H1 (cell line): ENCODE measurements at regions not wholly inside any gene's neighbourhood (a gene's known extent, or its start where the extent isn't known, plus 50 kb on each side); places are given as distances from the start of the nearest gene placed in this dataset.

Experiments
- CTCF ChIA-PET: fragments of 300-600 bp; sonication (Branson Sonifier 250); formaldehyde crosslinking; loops from one replicate; lab custom pipeline; 2021; ENCODE audit not compliant: partially characterized antibody; lab: Charles Lee
- POLR2A ChIA-PET: fragments of 300-600 bp; sonication (Branson Sonifier 250); formaldehyde crosslinking; loops from one replicate; lab custom pipeline; 2021; ENCODE audit warnings: inconsistent platforms; ENCODE audit not compliant: partially characterized antibody; lab: Charles Lee
- DNase-seq, 2 experiments: peaks; one replicate each; pipeline versions ENCODE4 v3.0.0 to v3.0.0-alpha.2; 2010 to 2022; ENCODE audit warnings: low spot score in 2 of 2, low read depth in 1 of 2, mixed read lengths in 1 of 2
- FAIRE-seq: peaks from 2 replicates; lab custom pipeline; 2011; peaks lifted over from hg19 to GRCh38; lab: Jason Lieb, UNC
- H2AFZ ChIP-seq: 2 replicates; pipeline ENCODE4 v1.8.1; 2012; ENCODE audit warnings: low read length, inconsistent platforms
- H2AK5ac ChIP-seq: 2 replicates; pipeline ENCODE4 v1.6.1; 2013; ENCODE audit warnings: low read depth, low read length
- H2BK120ac ChIP-seq: replicated peaks from 2 replicates; pipeline ENCODE3; 2013; ENCODE audit warnings: low read depth, low read length, inconsistent platforms
- H2BK12ac ChIP-seq: 2 replicates; pipeline ENCODE4 v1.6.1; 2013; ENCODE audit warnings: low read depth, low read length
- H2BK15ac ChIP-seq: 2 replicates; pipeline ENCODE4 v1.6.1; 2013; ENCODE audit warnings: low read length
- H2BK20ac ChIP-seq: 2 replicates; pipeline ENCODE4 v1.6.1; 2013; ENCODE audit warnings: low read length
- H2BK5ac ChIP-seq: 2 replicates; pipeline ENCODE4 v1.6.1; 2013; ENCODE audit warnings: low read depth, low read length
- H3K14ac ChIP-seq: 2 replicates; pipeline ENCODE4 v1.6.1; 2013; ENCODE audit warnings: inconsistent platforms; ENCODE audit not compliant: insufficient read length
- H3K18ac ChIP-seq: 2 replicates; pipeline ENCODE4 v1.6.1; 2013; ENCODE audit warnings: low read length; ENCODE audit errors: extremely low read depth
- H3K23ac ChIP-seq: 2 replicates; pipeline ENCODE4 v1.6.1; 2013; ENCODE audit warnings: inconsistent platforms; ENCODE audit not compliant: insufficient read length
- H3K23me2 ChIP-seq: 2 replicates; pipeline ENCODE4 v1.6.1; 2013; ENCODE audit warnings: low read depth, low read length
- H3K27ac ChIP-seq: 2 replicates; pipeline ENCODE4 v1.6.1; 2011; ENCODE audit warnings: low read depth, low read length, inconsistent platforms
- H3K27me3 ChIP-seq, 4 experiments: replicated peaks in 1 of 4; 1 replicate in 1 of 4; 2 replicates in 3 of 4; pipeline versions ENCODE4 v1.6.1 to v1.8.1; 2011 to 2013; ENCODE audit warnings: low read length in 3 of 4, mild to moderate bottlenecking in 3 of 4, inconsistent platforms in 2 of 4, mixed read lengths in 2 of 4, moderate library complexity in 1 of 4; ENCODE audit not compliant: control insufficient read depth in 3 of 4, insufficient read depth in 3 of 4; ENCODE audit errors: extremely low read depth in 1 of 4
- H3K36me3 ChIP-seq, 4 experiments: 2 replicates each; pipeline versions ENCODE4 v1.6.1 to v1.8.1; 2011 to 2013; ENCODE audit warnings: mild to moderate bottlenecking in 4 of 4, low read length in 3 of 4, moderate library complexity in 2 of 4, control low read depth in 1 of 4, inconsistent platforms in 1 of 4; ENCODE audit not compliant: insufficient read depth in 4 of 4, control insufficient read depth in 2 of 4
- H3K4ac ChIP-seq: replicated peaks from 2 replicates; pipeline ENCODE3; 2013; ENCODE audit warnings: low read length, low read depth, mixed read lengths, inconsistent platforms; ENCODE audit not compliant: insufficient read length
- H3K4me1 ChIP-seq, 4 experiments: replicated peaks in 1 of 4; 1 replicate in 1 of 4; 2 replicates in 3 of 4; pipeline versions ENCODE4 v1.6.1 to v1.8.1; 2011 to 2013; ENCODE audit warnings: low read length in 3 of 4, inconsistent platforms in 2 of 4, mixed read lengths in 1 of 4; ENCODE audit not compliant: insufficient read depth in 4 of 4, control insufficient read depth in 3 of 4
- H3K4me2 ChIP-seq, 2 experiments: 2 replicates each; pipeline versions ENCODE4 v1.6.1 to v1.8.1; 2011 to 2013; ENCODE audit warnings: low read depth in 2 of 2, low read length in 2 of 2, control low read depth in 1 of 2, inconsistent platforms in 1 of 2, mild to moderate bottlenecking in 1 of 2; ENCODE audit not compliant: insufficient read depth in 1 of 2
- H3K4me3 ChIP-seq, 4 experiments: fragments of 200-600, 300-600 bp in 1 of 4; sonication (generic), shearing (Covaris generic), sonication (Bioruptor Twin) in 1 of 4; 2 replicates each; pipeline versions ENCODE4 v1.5.1 to v1.8.1; 2011 to 2016; ENCODE audit warnings: low read length in 4 of 4, low read depth in 3 of 4, control low read depth in 2 of 4, inconsistent platforms in 2 of 4, mild to moderate bottlenecking in 2 of 4, mixed read lengths in 1 of 4, moderate library complexity in 1 of 4; ENCODE audit not compliant: insufficient read depth in 2 of 4; ENCODE audit errors: extremely low read depth in 1 of 4
- H3K56ac ChIP-seq: replicated peaks from 2 replicates; pipeline ENCODE3; 2013; ENCODE audit warnings: low read depth, mild to moderate bottlenecking, mixed read lengths, low read length, inconsistent platforms; ENCODE audit not compliant: insufficient read length
- H3K79me1 ChIP-seq: 2 replicates; pipeline ENCODE4 v1.6.1; 2013; ENCODE audit warnings: low read depth, low read length, control low read depth
- H3K79me2 ChIP-seq, 2 experiments: 2 replicates each; pipeline versions ENCODE4 v1.6.1 to v1.8.1; 2012 to 2013; ENCODE audit warnings: low read length in 2 of 2, mild to moderate bottlenecking in 2 of 2, inconsistent platforms in 1 of 2; ENCODE audit not compliant: insufficient read depth in 2 of 2, control insufficient read depth in 1 of 2
- H3K9ac ChIP-seq, 4 experiments: replicated peaks in 1 of 4; 1 replicate in 1 of 4; 2 replicates in 3 of 4; pipeline versions ENCODE4 v1.6.1 to v1.8.1; 2011 to 2013; ENCODE audit warnings: low read depth in 3 of 4, low read length in 3 of 4, control low read depth in 2 of 4, mild to moderate bottlenecking in 2 of 4, moderate library complexity in 2 of 4, inconsistent platforms in 1 of 4; ENCODE audit errors: extremely low read depth in 1 of 4
- H3K9me3 ChIP-seq, 2 experiments: 2 replicates each; pipeline versions ENCODE4 v1.6.1 to v1.8.1; 2012 to 2013; ENCODE audit warnings: mild to moderate bottlenecking in 2 of 2, moderate library complexity in 2 of 2, control low read depth in 1 of 2, inconsistent platforms in 1 of 2, low read depth in 1 of 2, low read length in 1 of 2, mixed read lengths in 1 of 2; ENCODE audit not compliant: insufficient read depth in 2 of 2
- H4K20me1 ChIP-seq, 2 experiments: replicated peaks in 1 of 2; 2 replicates each; pipeline versions ENCODE3 to v1.8.1; 2011 to 2013; ENCODE audit warnings: inconsistent platforms in 2 of 2, low read length in 2 of 2, mild to moderate bottlenecking in 1 of 2; ENCODE audit not compliant: insufficient read depth in 2 of 2, control insufficient read depth in 1 of 2
- H4K5ac ChIP-seq: 2 replicates; pipeline ENCODE4 v1.6.1; 2013; ENCODE audit warnings: low read length, low read depth, mixed read lengths, inconsistent platforms; ENCODE audit not compliant: insufficient read length
- H4K8ac ChIP-seq: 2 replicates; pipeline ENCODE4 v1.8.0; 2013; ENCODE audit warnings: mild to moderate bottlenecking, moderate library complexity, low read length, inconsistent platforms; ENCODE audit not compliant: insufficient read depth; ENCODE audit errors: extremely low read depth
- H4K91ac ChIP-seq: replicated peaks from 2 replicates; pipeline ENCODE3; 2013; ENCODE audit warnings: low read length, mixed read lengths, inconsistent platforms; ENCODE audit not compliant: insufficient read length
- CHD2 ChIP-seq: IDR thresholded peaks from 2 replicates; pipeline ENCODE4 v1.6.1; 2012; ENCODE audit warnings: low read length, improper control_type of control experiment
- HDAC2 ChIP-seq, 2 experiments: fragments of 300-600 bp in 1 of 2; sonication (generic) in 1 of 2; IDR thresholded peaks; 2 replicates each; pipeline ENCODE4 v1.6.1; 2011 to 2012; ENCODE audit warnings: low read depth in 2 of 2, low read length in 2 of 2, mild to moderate bottlenecking in 2 of 2, moderate library complexity in 2 of 2, borderline replicate concordance in 1 of 2, inconsistent platforms in 1 of 2
- SIN3A ChIP-seq, 2 experiments: IDR thresholded peaks in 1 of 2; conservative IDR thresholded peaks in 1 of 2; 2 replicates each; pipeline ENCODE4 v1.6.1; 2011 to 2012; ENCODE audit warnings: low read length in 2 of 2, improper control_type of control experiment in 1 of 2, low read depth in 1 of 2, mild to moderate bottlenecking in 1 of 2
- WGBS, 2 experiments: shearing (Covaris generic) in 1 of 2; methylation state at CpG; one replicate each; pipeline versions ENCODE4 v1.1.6 to v1.1.7; 2013 to 2015; ENCODE audit warnings: low lambda C conversion rate in 2 of 2, mixed read lengths in 2 of 2, inconsistent platforms in 1 of 2, low coverage in 1 of 2, missing lambda C conversion rate in 1 of 2; ENCODE audit not compliant: insufficient replicate concordance in 2 of 2, insufficient coverage in 1 of 2, insufficient read length in 1 of 2; ENCODE audit errors: extremely low coverage in 1 of 2, missing lambda C conversion rate in 1 of 2; 5-methylcytosine and 5-hydroxymethylcytosine counted together

DNA sequence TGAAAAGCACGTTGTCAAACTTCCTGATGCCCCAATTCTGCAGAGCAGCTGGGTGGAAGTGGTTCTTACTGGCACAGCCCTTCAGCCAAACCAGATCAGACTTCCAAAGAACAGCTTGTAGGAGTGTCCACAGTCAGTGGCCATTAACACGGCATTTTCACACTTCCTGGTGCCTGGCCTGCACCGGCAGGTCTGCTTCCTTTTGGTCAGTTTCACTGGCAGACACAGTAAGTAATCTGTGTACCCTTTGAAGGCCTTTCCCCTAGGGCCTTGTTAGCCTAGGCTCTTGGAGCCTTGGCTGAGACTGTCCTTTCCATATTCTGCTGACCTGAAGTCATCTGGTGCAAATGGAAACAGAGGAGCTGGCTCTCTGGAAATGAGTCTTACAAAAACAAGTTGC is 297.5 kb upstream of the TNC start:
- 0 out of 2 replicates have a peak overlapping the region, but pooled peaks have one; percentile 40 for H2AFZ ChIP-seq
- H3K4me2 ChIP-seq, result no peak overlapping the region
- no peak overlapping the region for H2BK120ac ChIP-seq
- ChIA-PET CTCF (no interaction called here), POLR2A (no interaction called here)
- no peak for TF ChIP-seq CHD2
- no peak for TF ChIP-seq HDAC2 (IDR thresholded peaks at IDR 0.05; ENCODE audit: borderline replicate concordance in 1 of 2, low read depth in 2 of 2, low read length in 2 of 2)
- no peak for TF ChIP-seq SIN3A (conservative IDR thresholded peaks at IDR 0.05 in 1 of 2, IDR thresholded peaks at IDR 0.05 in 1 of 2; ENCODE audit: low read depth in 1 of 2, low read length in 2 of 2)
- H4K8ac ChIP-seq, result no peak overlapping the region
- H3K9me3 ChIP-seq, result peaks cover 2 to 3% of the 10 kb centered on the region in 2 experiments; a peak in 3 of 4 replicates
- H4K5ac ChIP-seq, result no peak overlapping the region
- H3K4me3 ChIP-seq, result no peak overlapping the region
- 88% methylated on average over 3 of the region's 3 CpGs; no CpG with 5 or more reads in 1 of the 2 experiments for WGBS, 2 experiments
- H2BK15ac ChIP-seq, result no peak overlapping the region
- no peaks in the 10 kb centered on the region; a peak in 1 of 8 replicates for H3K36me3 ChIP-seq
- H2BK20ac ChIP-seq, result no peak overlapping the region
- H2AK5ac ChIP-seq, result no peak overlapping the region
- no peak for FAIRE-seq
- H2BK5ac ChIP-seq, result no peak overlapping the region
- no peak overlapping the region for H2BK12ac ChIP-seq
- H3K79me1 ChIP-seq, result no peaks in the 10 kb centered on the region
- H3K23me2 ChIP-seq, result no peaks in the 10 kb centered on the region
- no peaks in the 10 kb centered on the region for H3K79me2 ChIP-seq
- H3K18ac ChIP-seq, result no peak overlapping the region
- H4K20me1 ChIP-seq, result no peaks in the 10 kb centered on the region
- no peak overlapping the region for H3K4ac ChIP-seq
- H3K23ac ChIP-seq, result no peak overlapping the region
- no peaks in the 10 kb centered on the region; a peak in 1 of 7 replicates for H3K4me1 ChIP-seq
- H3K9ac ChIP-seq, result no peak overlapping the region
- no peak overlapping the region for H3K27ac ChIP-seq
- H3K56ac ChIP-seq, result no peak overlapping the region
- no peaks in the 10 kb centered on the region for H3K27me3 ChIP-seq
- H3K14ac ChIP-seq, result no peak overlapping the region
- no peak overlapping the region for H4K91ac ChIP-seq
- DNase-seq, result no peak
